IMR-90 (cell line): ENCODE measurements at regions not wholly inside any gene's neighbourhood (a gene's known extent, or its start where the extent isn't known, plus 50 kb on each side); places are given as distances from the start of the nearest gene placed in this dataset.
"Not testable (repeated sequence)": the region's sequence is repeated elsewhere in the genome, so short reads cannot be mapped to it uniquely, and the experiment has no call there.

Experiments
- ATAC-seq: fragments of 200-7000 bp; cut with Tn5 transposase; 2 replicates; pipeline ENCODE4 v1.9.1; 2020; ENCODE audit warnings: low read depth, mild to moderate bottlenecking, moderate library complexity
- BruUV-seq: library from RNA; stranded (reverse); fragments of 400-500 nt; replicated peaks from 2 replicates; lab custom pipeline; 2021; lab: Mats Ljungman, UMichigan
- CTCF ChIA-PET: fragments of 300-600 bp; formaldehyde crosslinking; extraction: SDS; loops from one replicate; lab custom pipeline; 2021; ENCODE audit warnings: antibody characterized with exemption; lab: Yijun Ruan, JAX
- POLR2A ChIA-PET: fragments of 300-600 bp; sonication (Branson Sonifier 250); formaldehyde crosslinking; loops from one replicate; lab custom pipeline; 2022; ENCODE audit warnings: antibody characterized with exemption; ENCODE audit not compliant: unreplicated experiment; lab: Charles Lee
- DNase-seq: peaks from one replicate; pipeline ENCODE4 v3.0.0; 2013
- H2AFZ ChIP-seq: replicated peaks from 2 replicates; pipeline ENCODE3; 2013; ENCODE audit warnings: low read length, mild to moderate bottlenecking; ENCODE audit not compliant: poor library complexity
- H2AK5ac ChIP-seq: 2 replicates; pipeline ENCODE4 v1.6.1; 2013; ENCODE audit warnings: low read depth, low read length, inconsistent platforms
- H2AK9ac ChIP-seq: replicated peaks from 2 replicates; pipeline ENCODE3; 2013; ENCODE audit warnings: mild to moderate bottlenecking, low read depth, low read length, moderate library complexity; ENCODE audit not compliant: poor library complexity
- H2BK120ac ChIP-seq: 2 replicates; pipeline ENCODE4 v1.6.1; 2013; ENCODE audit warnings: low read depth, low read length, inconsistent platforms
- H2BK15ac ChIP-seq: 3 replicates; pipeline ENCODE4 v1.6.1; 2013; ENCODE audit warnings: low read depth, low read length, inconsistent platforms
- H2BK20ac ChIP-seq: 2 replicates; pipeline ENCODE4 v1.6.1; 2013; ENCODE audit warnings: low read depth, mild to moderate bottlenecking, inconsistent platforms, low read length, moderate library complexity
- H2BK5ac ChIP-seq: 2 replicates; pipeline ENCODE4 v1.6.1; 2013; ENCODE audit warnings: mild to moderate bottlenecking, low read depth, low read length, inconsistent platforms; ENCODE audit not compliant: poor library complexity, severe bottlenecking
- H3K14ac ChIP-seq: replicated peaks from 2 replicates; pipeline ENCODE4 v1.6.1; 2013; ENCODE audit warnings: low read depth, low read length, inconsistent platforms
- H3K18ac ChIP-seq: 2 replicates; pipeline ENCODE4 v1.6.1; 2013; ENCODE audit warnings: low read depth, low read length, control low read depth
- H3K23ac ChIP-seq: 2 replicates; pipeline ENCODE4 v1.6.1; 2013; ENCODE audit warnings: low read depth, low read length, inconsistent platforms
- H3K27ac ChIP-seq: 2 replicates; pipeline ENCODE4 v1.5.1; 2013; ENCODE audit warnings: mild to moderate bottlenecking, control low read depth, low read length; ENCODE audit not compliant: insufficient read depth
- H3K27me3 ChIP-seq: 2 replicates; pipeline ENCODE4 v1.6.1; 2013; ENCODE audit warnings: low read length; ENCODE audit not compliant: control insufficient read depth, insufficient read depth
- H3K36me3 ChIP-seq: 2 replicates; pipeline ENCODE4 v1.6.1; 2013; ENCODE audit warnings: low read length, mixed read lengths; ENCODE audit not compliant: control insufficient read depth, insufficient read depth
- H3K4ac ChIP-seq: 2 replicates; pipeline ENCODE4 v1.6.1; 2013; ENCODE audit warnings: low read depth, low read length, inconsistent platforms
- H3K4me1 ChIP-seq: 2 replicates; pipeline ENCODE4 v1.6.1; 2013; ENCODE audit warnings: low read length, mixed read lengths; ENCODE audit not compliant: control insufficient read depth, insufficient read depth
- H3K4me2 ChIP-seq: 2 replicates; pipeline ENCODE4 v1.6.1; 2013; ENCODE audit warnings: low read depth, mild to moderate bottlenecking, control low read depth, low read length, moderate library complexity
- H3K4me3 ChIP-seq: 2 replicates; pipeline ENCODE4 v1.5.1; 2013; ENCODE audit warnings: low read depth, mild to moderate bottlenecking, control low read depth, low read length, moderate library complexity; ENCODE audit not compliant: insufficient read depth
- H3K56ac ChIP-seq: 2 replicates; pipeline ENCODE4 v1.6.1; 2013; ENCODE audit warnings: low read length, inconsistent platforms; ENCODE audit not compliant: insufficient read depth; ENCODE audit errors: extremely low read depth
- H3K79me1 ChIP-seq, 2 experiments: 2 replicates each; pipeline ENCODE4 v1.6.1; 2013; ENCODE audit warnings: low read length in 2 of 2, inconsistent platforms in 1 of 2, low read depth in 1 of 2
- H3K9ac ChIP-seq: 2 replicates; pipeline ENCODE4 v1.6.1; 2013; ENCODE audit warnings: low read depth, low read length, control low read depth
- H3K9me1 ChIP-seq: 2 replicates; pipeline ENCODE4 v1.6.1; 2013; ENCODE audit warnings: low read length, inconsistent platforms; ENCODE audit not compliant: insufficient read depth
- H3K9me3 ChIP-seq: 2 replicates; pipeline ENCODE4 v1.6.1; 2013; ENCODE audit warnings: low read length; ENCODE audit not compliant: control insufficient read depth, insufficient read depth
- H4K20me1 ChIP-seq: 2 replicates; pipeline ENCODE4 v1.6.1; 2013; ENCODE audit warnings: low read length, inconsistent platforms; ENCODE audit not compliant: insufficient read depth
- H4K5ac ChIP-seq: 2 replicates; pipeline ENCODE4 v1.6.1; 2013; ENCODE audit warnings: mild to moderate bottlenecking, low read depth, low read length, control low read depth
- H4K8ac ChIP-seq, 2 experiments: 2 replicates each; pipeline ENCODE4 v1.6.1; 2013; ENCODE audit warnings: low read depth in 2 of 2, low read length in 2 of 2, control low read depth in 1 of 2, inconsistent platforms in 1 of 2
- H4K91ac ChIP-seq: 2 replicates; pipeline ENCODE4 v1.6.1; 2013; ENCODE audit warnings: low read depth, low read length, inconsistent platforms; ENCODE audit not compliant: insufficient read depth
- WGBS, 2 experiments: methylation state at CpG; one replicate each; pipeline versions ENCODE4 v1.1.5 to v1.1.7; 2013; ENCODE audit warnings: missing lambda C conversion rate in 2 of 2; ENCODE audit not compliant: insufficient read length in 1 of 2; ENCODE audit errors: extremely low coverage in 2 of 2; 5-methylcytosine and 5-hydroxymethylcytosine counted together
- dilution Hi-C: fragments of 300-500 bp; cut with HindIII; formaldehyde crosslinking; loops from one replicate; pipeline ENCODE4 v1.14.3; 2018; ENCODE audit warnings: low sequenced_read_pairs; ENCODE audit not compliant: unreplicated experiment
- in situ Hi-C: fragments of 300-500 bp; cut with MboI; formaldehyde crosslinking; loops from 3 replicates; pipeline ENCODE4 v1.14.3; 2019; ENCODE audit warnings: low sequenced_read_pairs, inconsistent platforms, mixed read lengths
- intact Hi-C: fragments of 100-400 bp; cut with micrococcal nuclease; formaldehyde crosslinking; loops from 2 replicates; pipeline ENCODE4 v1.10.0; 2022

- H3K4me2 ChIP-seq, H2BK5ac ChIP-seq, intact Hi-C loops, H3K9me1 ChIP-seq, H3K56ac ChIP-seq, H3K9ac ChIP-seq, H4K20me1 ChIP-seq, H3K4me3 ChIP-seq, BruUV-seq, H2BK15ac ChIP-seq, in situ Hi-C loops, H2BK20ac ChIP-seq, H3K36me3 ChIP-seq, DNase-seq, H4K5ac ChIP-seq, H3K79me1 ChIP-seq, ATAC-seq, H3K4ac ChIP-seq, H2AK5ac ChIP-seq, H4K91ac ChIP-seq, H3K14ac ChIP-seq, H3K9me3 ChIP-seq, H2AK9ac ChIP-seq, H3K23ac ChIP-seq, H3K27ac ChIP-seq, CTCF ChIA-PET, POLR2A ChIA-PET, H3K27me3 ChIP-seq, dilution Hi-C loops, H2AFZ ChIP-seq, H4K8ac ChIP-seq, H3K18ac ChIP-seq, H2BK120ac ChIP-seq, H3K4me1 ChIP-seq: not testable (repeated sequence)
- 80% methylated on average over 1 of the region's 4 CpGs; no CpG with 5 or more reads in 1 of the 2 experiments for WGBS, 2 experiments
These were observed 114.9 kb upstream of the PTPN20 start for GRCh38 chr10:46796351-46796750.

GRCh38 chr10:46802010-46802409 lies 109.2 kb upstream of the PTPN20 start:
- H3K4me2 ChIP-seq, H2BK5ac ChIP-seq, DNase-seq, H2AFZ ChIP-seq, H3K4me1 ChIP-seq, H4K8ac ChIP-seq, H3K14ac ChIP-seq, H3K9ac ChIP-seq, H2AK5ac ChIP-seq, H3K56ac ChIP-seq, H3K27me3 ChIP-seq, ATAC-seq, H3K27ac ChIP-seq, H4K91ac ChIP-seq, H3K4me3 ChIP-seq, H4K5ac ChIP-seq, H3K9me1 ChIP-seq, BruUV-seq, CTCF ChIA-PET, in situ Hi-C loops, H2BK15ac ChIP-seq, H3K18ac ChIP-seq, H3K36me3 ChIP-seq, dilution Hi-C loops, H2AK9ac ChIP-seq, H3K23ac ChIP-seq, H3K4ac ChIP-seq, H3K9me3 ChIP-seq, H4K20me1 ChIP-seq, POLR2A ChIA-PET, H2BK120ac ChIP-seq, H3K79me1 ChIP-seq, H2BK20ac ChIP-seq, intact Hi-C loops: not testable (repeated sequence)
- no CpG with 5 or more reads among the region's 1 CpG for WGBS, 2 experiments
